ENCODE measurements at regions not wholly inside any gene's neighbourhood (a gene's known extent, or its start where the extent isn't known, plus 50 kb on each side); places are given as distances from the start of the nearest gene placed in this dataset.

GRCh38 chr4:101418055-101418454, 70.7 kb upstream of the PPP3CA start:
- BruUV-seq (replicated peaks): no TSS peak
- Mint-ChIP-seq H3K36me3 (ENCODE audit: insufficient read depth, unreplicated experiment) (no peaks in the 10 kb centered on the region), H3K27ac (ENCODE audit: unreplicated experiment) (no peak overlapping the region)

GRCh38 chr4:101417046-101417445, 69.7 kb upstream of the PPP3CA start:
- H3K36me3 ChIP-seq (ENCODE audit: control insufficient read depth, insufficient read depth, low read length): no peaks in the 10 kb centered on the region
- H3K27ac Mint-ChIP-seq (ENCODE audit: unreplicated experiment): no peak overlapping the region
- H3K9me3 ChIP-seq: no peaks in the 10 kb centered on the region
- H3K27me3 Mint-ChIP-seq (ENCODE audit: insufficient read depth, unreplicated experiment): no peaks in the 10 kb centered on the region
- intact Hi-C loops (cut with micrococcal nuclease; ENCODE audit: unreplicated experiment): loop anchor here (5.0 kb wide), 1 partner anchor 70 kb away; the partner anchor contains the start of gene PPP3CA
- no peaks in the 10 kb centered on the region for H3K4me1 Mint-ChIP-seq (ENCODE audit: low read depth, unreplicated experiment)
- H3K4me3 Mint-ChIP-seq (ENCODE audit: unreplicated experiment): no peak overlapping the region
- no peak for DNase-seq
- CTCF ChIA-PET: no interaction called here
- H3K4me3 ChIP-seq (ENCODE audit: low read depth, low read length): no peak overlapping the region
- POLR2A ChIA-PET: no interaction called here
- no peaks in the 10 kb centered on the region for H3K36me3 Mint-ChIP-seq (ENCODE audit: insufficient read depth, unreplicated experiment)
- H3K4me1 ChIP-seq: peaks cover 2% of the 10 kb centered on the region
- no TSS peak for BruUV-seq (replicated peaks)
- no peaks in the 10 kb centered on the region for H3K27me3 ChIP-seq (replicated peaks; ENCODE audit: control insufficient read depth, insufficient read depth, low read length)
- peaks cover 8% of the 10 kb centered on the region for H3K9me3 Mint-ChIP-seq (ENCODE audit: unreplicated experiment)
- TF ChIP-seq CTCF (IDR thresholded peaks at IDR 0.05; ENCODE audit: insufficient read depth in 1 of 2, low read depth in 1 of 2, low read length in 1 of 2, severe bottlenecking in 1 of 2, unreplicated experiment in 1 of 2): no peak

More at GRCh38 chr4:101418055-101418454, 70.7 kb upstream of the PPP3CA start:
- Histone ChIP-seq H3K4me3 (ENCODE audit: low read depth, low read length) (no peak overlapping the region), H3K9me3 (no peaks in the 10 kb centered on the region), H3K4me1 (no peaks in the 10 kb centered on the region), H3K27me3 (replicated peaks; ENCODE audit: control insufficient read depth, insufficient read depth, low read length) (no peaks in the 10 kb centered on the region), H3K36me3 (ENCODE audit: control insufficient read depth, insufficient read depth, low read length) (no peaks in the 10 kb centered on the region)
- POLR2A ChIA-PET: no interaction called here
- CTCF ChIA-PET: no interaction called here
- no peaks in the 10 kb centered on the region for H3K27me3 Mint-ChIP-seq (ENCODE audit: insufficient read depth, unreplicated experiment)
- no peaks in the 10 kb centered on the region for H3K4me1 Mint-ChIP-seq (ENCODE audit: low read depth, unreplicated experiment)
- no peak for DNase-seq
- intact Hi-C loops (cut with micrococcal nuclease; ENCODE audit: unreplicated experiment): loop anchor here (5.0 kb wide), 1 partner anchor 71 kb away; the partner anchor contains the start of gene PPP3CA
- H3K4me3 Mint-ChIP-seq (ENCODE audit: unreplicated experiment): no peak overlapping the region
- TF ChIP-seq CTCF (IDR thresholded peaks at IDR 0.05; ENCODE audit: insufficient read depth in 1 of 2, low read depth in 1 of 2, low read length in 1 of 2, severe bottlenecking in 1 of 2, unreplicated experiment in 1 of 2): no peak
- H3K9me3 Mint-ChIP-seq (ENCODE audit: unreplicated experiment): peaks cover 8% of the 10 kb centered on the region

- Mint-ChIP-seq H3K36me3 (ENCODE audit: insufficient read depth, unreplicated experiment) (no peaks in the 10 kb centered on the region), H3K27me3 (ENCODE audit: insufficient read depth, unreplicated experiment) (no peaks in the 10 kb centered on the region), H3K27ac (ENCODE audit: unreplicated experiment) (no peak overlapping the region), H3K9me3 (ENCODE audit: unreplicated experiment) (peaks cover 8% of the 10 kb centered on the region), H3K4me1 (ENCODE audit: low read depth, unreplicated experiment) (no peaks in the 10 kb centered on the region), H3K4me3 (ENCODE audit: unreplicated experiment) (no peak overlapping the region)
- Histone ChIP-seq H3K4me3 (ENCODE audit: low read depth, low read length) (no peak overlapping the region), H3K9me3 (no peaks in the 10 kb centered on the region), H3K4me1 (peaks cover 8% of the 10 kb centered on the region), H3K36me3 (ENCODE audit: control insufficient read depth, insufficient read depth, low read length) (no peaks in the 10 kb centered on the region), H3K27me3 (replicated peaks; ENCODE audit: control insufficient read depth, insufficient read depth, low read length) (no peaks in the 10 kb centered on the region)
- ChIA-PET POLR2A (no interaction called here), CTCF (no interaction called here)
- DNase-seq: no peak
- TF ChIP-seq CTCF (IDR thresholded peaks at IDR 0.05; ENCODE audit: insufficient read depth in 1 of 2, low read depth in 1 of 2, low read length in 1 of 2, severe bottlenecking in 1 of 2, unreplicated experiment in 1 of 2): no peak
- no TSS peak for BruUV-seq (replicated peaks)
- intact Hi-C loops (cut with micrococcal nuclease; ENCODE audit: unreplicated experiment): loop anchor here (5.0 kb wide), 1 partner anchor 69 kb away; the partner anchor contains the start of gene PPP3CA
These were observed 68.6 kb upstream of the PPP3CA start for GRCh38 chr4:101415962-101416361.
